ENCODE measurements at regions not wholly inside any gene's neighbourhood (a gene's known extent, or its start where the extent isn't known, plus 50 kb on each side); places are given as distances from the start of the nearest gene placed in this dataset.
"Not testable (repeated sequence)": the region's sequence is repeated elsewhere in the genome, so short reads cannot be mapped to it uniquely, and the experiment has no call there.

- not testable (repeated sequence) for TF ChIP-seq CTCF, POLR2A (IDR thresholded peaks at IDR 0.05)
Measured at GRCh38 chr16:90171626-90172025, 94.5 kb upstream of the PRDM7 start.

Data from right lobe of liver (tissue), 4 donors.